Activated B cell treated with CpG ODN at 0.5 μM for 24 hours (primary cell): ENCODE measurements at regions not wholly inside any gene's neighbourhood (a gene's known extent, or its start where the extent isn't known, plus 50 kb on each side); places are given as distances from the start of the nearest gene placed in this dataset.

ENCODE experiments used
- ATAC-seq: fragments of 200-7000 bp; cut with Tn5 transposase; one replicate; pipeline ENCODE4 v1.10.0; 2021; ENCODE audit warnings: low read depth, mild to moderate bottlenecking, moderate library complexity
- CTCF ChIA-PET: fragments of 350-600 bp; sonication (Branson Sonifier 250); formaldehyde crosslinking; loops from one replicate; lab custom pipeline; 2021; ENCODE audit warnings: antibody characterized with exemption; lab: Charles Lee
- POLR2A ChIA-PET: fragments of 350-600 bp; sonication (Branson Sonifier 250); formaldehyde crosslinking; loops from one replicate; lab custom pipeline; 2021; ENCODE audit warnings: antibody characterized with exemption; lab: Charles Lee
- DNase-seq: peaks from one replicate; pipeline ENCODE4 v3.0.0; 2022
- H3K27ac Mint-ChIP-seq: one replicate; pipeline ENCODE4 v1.8.0; 2020; ENCODE audit warnings: mixed read lengths
- H3K27me3 Mint-ChIP-seq: one replicate; pipeline ENCODE4 v1.8.0; 2021; ENCODE audit warnings: mixed read lengths
- H3K36me3 Mint-ChIP-seq: one replicate; pipeline ENCODE4 v1.8.0; 2021; ENCODE audit warnings: low read depth, mixed read lengths
- H3K4me1 Mint-ChIP-seq: one replicate; pipeline ENCODE4 v1.8.0; 2021; ENCODE audit warnings: mixed read lengths
- H3K4me3 Mint-ChIP-seq: one replicate; pipeline ENCODE4 v1.8.0; 2020; ENCODE audit warnings: mild to moderate bottlenecking, mixed read lengths
- H3K9me3 Mint-ChIP-seq: one replicate; pipeline ENCODE4 v1.8.0; 2020; ENCODE audit warnings: mixed read lengths
- intact Hi-C: fragments of 100-400 bp; cut with micrococcal nuclease; formaldehyde crosslinking; loops from one replicate; pipeline ENCODE4 v1.15.1; 2024
- TF ChIP-seq, protein P1 (sequence below): fragments of 200-600 bp; IDR thresholded peaks from one replicate; pipeline ENCODE4 v1.8.0; 2022; ENCODE audit warnings: antibody characterized with exemption, mild to moderate bottlenecking

GRCh38 chr4:175373031-175373430, 439.0 kb downstream of the GPM6A start:
- Mint-ChIP-seq H3K36me3 (no peaks in the 10 kb centered on the region), H3K27me3 (no peaks in the 10 kb centered on the region), H3K27ac (no peak overlapping the region), H3K9me3 (no peaks in the 10 kb centered on the region), H3K4me3 (no peak overlapping the region), H3K4me1 (no peaks in the 10 kb centered on the region)
- DNase-seq (no peak), ATAC-seq (no peak)
- TF ChIP-seq, protein P1, sequence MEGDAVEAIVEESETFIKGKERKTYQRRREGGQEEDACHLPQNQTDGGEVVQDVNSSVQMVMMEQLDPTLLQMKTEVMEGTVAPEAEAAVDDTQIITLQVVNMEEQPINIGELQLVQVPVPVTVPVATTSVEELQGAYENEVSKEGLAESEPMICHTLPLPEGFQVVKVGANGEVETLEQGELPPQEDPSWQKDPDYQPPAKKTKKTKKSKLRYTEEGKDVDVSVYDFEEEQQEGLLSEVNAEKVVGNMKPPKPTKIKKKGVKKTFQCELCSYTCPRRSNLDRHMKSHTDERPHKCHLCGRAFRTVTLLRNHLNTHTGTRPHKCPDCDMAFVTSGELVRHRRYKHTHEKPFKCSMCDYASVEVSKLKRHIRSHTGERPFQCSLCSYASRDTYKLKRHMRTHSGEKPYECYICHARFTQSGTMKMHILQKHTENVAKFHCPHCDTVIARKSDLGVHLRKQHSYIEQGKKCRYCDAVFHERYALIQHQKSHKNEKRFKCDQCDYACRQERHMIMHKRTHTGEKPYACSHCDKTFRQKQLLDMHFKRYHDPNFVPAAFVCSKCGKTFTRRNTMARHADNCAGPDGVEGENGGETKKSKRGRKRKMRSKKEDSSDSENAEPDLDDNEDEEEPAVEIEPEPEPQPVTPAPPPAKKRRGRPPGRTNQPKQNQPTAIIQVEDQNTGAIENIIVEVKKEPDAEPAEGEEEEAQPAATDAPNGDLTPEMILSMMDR = no peak
- CTCF ChIA-PET = no interaction called here
- POLR2A ChIA-PET = no interaction called here
- intact Hi-C loops = no loop called here

DNA sequence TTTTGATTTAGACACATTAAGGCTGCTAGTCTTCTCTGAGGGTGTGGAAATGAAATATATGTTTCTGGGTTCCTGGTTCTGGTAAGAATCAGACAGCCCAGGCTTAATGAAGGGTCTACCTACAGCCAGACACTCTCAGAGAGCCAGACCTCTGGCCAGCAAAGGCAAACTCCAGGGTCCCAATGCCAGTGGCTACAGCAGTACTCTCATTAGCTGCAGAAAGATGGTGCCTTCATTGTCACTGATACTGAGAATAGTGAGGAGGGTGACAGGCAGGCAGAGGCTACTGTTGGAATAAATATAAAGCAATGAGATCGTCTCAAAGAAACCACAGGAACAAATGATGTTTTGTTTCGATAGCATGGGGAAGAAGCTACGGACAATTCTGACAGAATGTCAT, 437.6 kb downstream of the GPM6A start:
- H3K4me1 Mint-ChIP-seq = no peaks in the 10 kb centered on the region
- H3K4me3 Mint-ChIP-seq = no peak overlapping the region
- POLR2A ChIA-PET = no interaction called here
- intact Hi-C loops = no loop called here
- no peak for DNase-seq
- H3K36me3 Mint-ChIP-seq = no peaks in the 10 kb centered on the region
- no peaks in the 10 kb centered on the region for H3K27me3 Mint-ChIP-seq
- H3K9me3 Mint-ChIP-seq = no peaks in the 10 kb centered on the region
- ATAC-seq = no peak
- CTCF ChIA-PET = no interaction called here
- TF ChIP-seq, protein P1 = no peak
- H3K27ac Mint-ChIP-seq = no peak overlapping the region

DNA sequence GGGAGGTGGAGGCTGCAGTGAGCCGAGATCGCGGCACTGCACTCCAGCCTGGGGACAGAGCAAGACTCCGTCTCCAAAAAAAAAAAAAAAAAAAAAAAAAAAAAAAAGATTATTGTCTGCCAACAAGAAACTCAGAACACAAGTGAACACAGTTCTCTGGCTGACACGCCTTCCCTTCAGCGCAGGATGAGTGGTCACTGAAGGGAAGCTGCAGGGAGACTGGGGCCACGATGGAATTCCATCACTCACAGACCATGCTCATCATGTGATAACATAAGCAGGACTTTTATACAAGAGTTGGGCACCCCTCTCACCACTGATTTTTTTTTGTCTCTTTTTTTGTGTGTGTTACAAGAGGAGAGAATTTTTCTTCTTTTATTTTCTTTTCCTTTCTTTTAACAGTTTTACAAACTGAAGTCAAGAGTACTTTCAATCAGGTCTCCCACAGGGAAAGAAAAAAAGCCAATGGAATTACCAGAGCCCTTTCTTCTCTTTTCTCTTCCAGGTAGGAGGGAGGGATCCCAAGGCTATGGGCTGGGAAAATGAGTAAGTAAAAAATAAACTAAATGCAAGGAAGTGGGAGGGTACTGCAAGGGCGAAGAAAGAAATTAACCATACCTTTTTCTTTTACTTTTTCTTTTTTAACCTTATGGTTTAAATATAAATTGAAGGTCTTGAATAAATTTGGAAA, 435.6 kb downstream of the GPM6A start:
- POLR2A ChIA-PET = no interaction called here
- Mint-ChIP-seq H3K27me3 (no peaks in the 10 kb centered on the region), H3K4me1 (no peaks in the 10 kb centered on the region), H3K4me3 (no peak overlapping the region), H3K9me3 (no peaks in the 10 kb centered on the region), H3K36me3 (no peaks in the 10 kb centered on the region), H3K27ac (no peak overlapping the region)
- ATAC-seq (no peak), DNase-seq (no peak)
- intact Hi-C loops = no loop called here
- CTCF ChIA-PET = no interaction called here
- TF ChIP-seq, protein P1 = no peak

DNA sequence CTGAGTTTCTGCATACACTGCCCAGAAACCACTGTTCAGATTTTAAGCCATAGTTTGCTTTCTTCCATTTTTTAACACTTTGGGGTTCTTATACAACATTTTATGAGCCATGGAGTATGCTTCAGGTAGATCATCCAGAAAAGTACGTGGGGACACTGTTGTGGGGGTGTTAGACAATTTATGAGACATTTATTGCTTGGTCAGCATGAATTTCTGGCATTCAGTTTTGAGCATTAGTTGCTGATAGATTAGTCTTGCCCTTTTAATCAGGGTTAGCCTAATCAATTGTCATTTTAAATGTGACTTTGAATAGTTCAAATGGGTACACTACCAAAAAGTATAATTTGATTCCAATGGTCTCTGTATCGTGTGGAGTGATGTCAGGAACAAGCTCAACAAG, 434.9 kb downstream of the GPM6A start:
- Mint-ChIP-seq H3K27me3 (no peaks in the 10 kb centered on the region), H3K9me3 (no peaks in the 10 kb centered on the region), H3K4me3 (no peak overlapping the region), H3K27ac (no peak overlapping the region), H3K4me1 (no peaks in the 10 kb centered on the region), H3K36me3 (no peaks in the 10 kb centered on the region)
- ChIA-PET POLR2A (no interaction called here), CTCF (no interaction called here)
- no peak for ATAC-seq
- no peak for DNase-seq
- TF ChIP-seq, protein P1 = no peak
- intact Hi-C loops = no loop called here

- no peaks in the 10 kb centered on the region for H3K4me1 Mint-ChIP-seq
- no peaks in the 10 kb centered on the region for H3K9me3 Mint-ChIP-seq
- intact Hi-C loops = no loop called here
- H3K4me3 Mint-ChIP-seq = no peak overlapping the region
- no peak overlapping the region for H3K27ac Mint-ChIP-seq
- no peaks in the 10 kb centered on the region for H3K27me3 Mint-ChIP-seq
- H3K36me3 Mint-ChIP-seq = no peaks in the 10 kb centered on the region
- DNase-seq (no peak), ATAC-seq (no peak)
- POLR2A ChIA-PET = no interaction called here
- CTCF ChIA-PET = no interaction called here
- TF ChIP-seq, protein P1 = no peak
Measured at GRCh38 chr4:175378372-175378771, 433.7 kb downstream of the GPM6A start.
